SK-N-SH (cell line): ENCODE measurements at regions not wholly inside any gene's neighbourhood (a gene's known extent, or its start where the extent isn't known, plus 50 kb on each side); places are given as distances from the start of the nearest gene placed in this dataset.

Source experiments
- GABPA ChIP-seq: IDR thresholded peaks from 2 replicates; pipeline ENCODE4 v1.4.0; 2012; ENCODE audit warnings: low read depth, mild to moderate bottlenecking
- JUND ChIP-seq: IDR thresholded peaks from 2 replicates; pipeline ENCODE4 v1.4.0; 2012
- POLR2AphosphoS5 ChIP-seq: IDR thresholded peaks from 2 replicates; pipeline ENCODE4 v1.6.1; 2012; ENCODE audit warnings: low read depth, low read length
- TF ChIP-seq, protein P1 (sequence below): fragments of 200-600 bp; sonication (generic); IDR thresholded peaks from 2 replicates; pipeline ENCODE4 v1.6.1; 2017; ENCODE audit warnings: antibody characterized with exemption, mild to moderate bottlenecking, moderate library complexity
- TF ChIP-seq, protein P2 (sequence below): IDR thresholded peaks from 2 replicates; pipeline ENCODE4 v1.6.1; 2012; ENCODE audit warnings: mild to moderate bottlenecking, low read depth, low read length, moderate library complexity
- TF ChIP-seq, protein P3 (sequence below): IDR thresholded peaks from 2 replicates; pipeline ENCODE4 v1.4.0; 2012; ENCODE audit warnings: low read depth

GRCh38 chr1:36687312-36687711, 204.6 kb upstream of the CSF3R start:
- TF ChIP-seq, protein P1, sequence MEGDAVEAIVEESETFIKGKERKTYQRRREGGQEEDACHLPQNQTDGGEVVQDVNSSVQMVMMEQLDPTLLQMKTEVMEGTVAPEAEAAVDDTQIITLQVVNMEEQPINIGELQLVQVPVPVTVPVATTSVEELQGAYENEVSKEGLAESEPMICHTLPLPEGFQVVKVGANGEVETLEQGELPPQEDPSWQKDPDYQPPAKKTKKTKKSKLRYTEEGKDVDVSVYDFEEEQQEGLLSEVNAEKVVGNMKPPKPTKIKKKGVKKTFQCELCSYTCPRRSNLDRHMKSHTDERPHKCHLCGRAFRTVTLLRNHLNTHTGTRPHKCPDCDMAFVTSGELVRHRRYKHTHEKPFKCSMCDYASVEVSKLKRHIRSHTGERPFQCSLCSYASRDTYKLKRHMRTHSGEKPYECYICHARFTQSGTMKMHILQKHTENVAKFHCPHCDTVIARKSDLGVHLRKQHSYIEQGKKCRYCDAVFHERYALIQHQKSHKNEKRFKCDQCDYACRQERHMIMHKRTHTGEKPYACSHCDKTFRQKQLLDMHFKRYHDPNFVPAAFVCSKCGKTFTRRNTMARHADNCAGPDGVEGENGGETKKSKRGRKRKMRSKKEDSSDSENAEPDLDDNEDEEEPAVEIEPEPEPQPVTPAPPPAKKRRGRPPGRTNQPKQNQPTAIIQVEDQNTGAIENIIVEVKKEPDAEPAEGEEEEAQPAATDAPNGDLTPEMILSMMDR, result no peak
- TF ChIP-seq JUND (no peak), POLR2AphosphoS5 (no peak), GABPA (no peak)
- TF ChIP-seq, protein P2, sequence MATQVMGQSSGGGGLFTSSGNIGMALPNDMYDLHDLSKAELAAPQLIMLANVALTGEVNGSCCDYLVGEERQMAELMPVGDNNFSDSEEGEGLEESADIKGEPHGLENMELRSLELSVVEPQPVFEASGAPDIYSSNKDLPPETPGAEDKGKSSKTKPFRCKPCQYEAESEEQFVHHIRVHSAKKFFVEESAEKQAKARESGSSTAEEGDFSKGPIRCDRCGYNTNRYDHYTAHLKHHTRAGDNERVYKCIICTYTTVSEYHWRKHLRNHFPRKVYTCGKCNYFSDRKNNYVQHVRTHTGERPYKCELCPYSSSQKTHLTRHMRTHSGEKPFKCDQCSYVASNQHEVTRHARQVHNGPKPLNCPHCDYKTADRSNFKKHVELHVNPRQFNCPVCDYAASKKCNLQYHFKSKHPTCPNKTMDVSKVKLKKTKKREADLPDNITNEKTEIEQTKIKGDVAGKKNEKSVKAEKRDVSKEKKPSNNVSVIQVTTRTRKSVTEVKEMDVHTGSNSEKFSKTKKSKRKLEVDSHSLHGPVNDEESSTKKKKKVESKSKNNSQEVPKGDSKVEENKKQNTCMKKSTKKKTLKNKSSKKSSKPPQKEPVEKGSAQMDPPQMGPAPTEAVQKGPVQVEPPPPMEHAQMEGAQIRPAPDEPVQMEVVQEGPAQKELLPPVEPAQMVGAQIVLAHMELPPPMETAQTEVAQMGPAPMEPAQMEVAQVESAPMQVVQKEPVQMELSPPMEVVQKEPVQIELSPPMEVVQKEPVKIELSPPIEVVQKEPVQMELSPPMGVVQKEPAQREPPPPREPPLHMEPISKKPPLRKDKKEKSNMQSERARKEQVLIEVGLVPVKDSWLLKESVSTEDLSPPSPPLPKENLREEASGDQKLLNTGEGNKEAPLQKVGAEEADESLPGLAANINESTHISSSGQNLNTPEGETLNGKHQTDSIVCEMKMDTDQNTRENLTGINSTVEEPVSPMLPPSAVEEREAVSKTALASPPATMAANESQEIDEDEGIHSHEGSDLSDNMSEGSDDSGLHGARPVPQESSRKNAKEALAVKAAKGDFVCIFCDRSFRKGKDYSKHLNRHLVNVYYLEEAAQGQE, result no peak
- TF ChIP-seq, protein P3, sequence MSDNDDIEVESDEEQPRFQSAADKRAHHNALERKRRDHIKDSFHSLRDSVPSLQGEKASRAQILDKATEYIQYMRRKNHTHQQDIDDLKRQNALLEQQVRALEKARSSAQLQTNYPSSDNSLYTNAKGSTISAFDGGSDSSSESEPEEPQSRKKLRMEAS, result no peak
